Panc1 (cell line): ENCODE measurements at regions not wholly inside any gene's neighbourhood (a gene's known extent, or its start where the extent isn't known, plus 50 kb on each side); places are given as distances from the start of the nearest gene placed in this dataset.
"Not testable (repeated sequence)": the region's sequence is repeated elsewhere in the genome, so short reads cannot be mapped to it uniquely, and the experiment has no call there.

ENCODE experiments used
- CTCF ChIP-seq: fragments of 450-650 bp; IDR thresholded peaks from 2 replicates; pipeline ENCODE4 v1.5.1; 2017; ENCODE audit warnings: mild to moderate bottlenecking
- POLR2AphosphoS5 ChIP-seq: IDR thresholded peaks from 2 replicates; pipeline ENCODE4 v1.6.1; 2012; ENCODE audit warnings: mild to moderate bottlenecking, low read depth, low read length, moderate library complexity
- SIN3A ChIP-seq: IDR thresholded peaks from 2 replicates; pipeline ENCODE4 v1.6.1; 2012; ENCODE audit warnings: low read depth, mild to moderate bottlenecking, low read length, moderate library complexity, borderline replicate concordance; ENCODE audit not compliant: insufficient read depth
- TCF7L2 ChIP-seq: IDR thresholded peaks from 2 replicates; pipeline ENCODE4 v1.6.1; 2011; ENCODE audit warnings: mild to moderate bottlenecking, low read depth, low read length, inconsistent platforms
- TF ChIP-seq, protein P1 (sequence below), 2 experiments: IDR thresholded peaks; 2 replicates each; pipeline ENCODE4 v1.6.1; 2011 to 2012; ENCODE audit warnings: low read depth in 2 of 2, control low read depth in 1 of 2, low read length in 1 of 2, mild to moderate bottlenecking in 1 of 2, moderate library complexity in 1 of 2; ENCODE audit not compliant: insufficient read depth in 1 of 2

DNA sequence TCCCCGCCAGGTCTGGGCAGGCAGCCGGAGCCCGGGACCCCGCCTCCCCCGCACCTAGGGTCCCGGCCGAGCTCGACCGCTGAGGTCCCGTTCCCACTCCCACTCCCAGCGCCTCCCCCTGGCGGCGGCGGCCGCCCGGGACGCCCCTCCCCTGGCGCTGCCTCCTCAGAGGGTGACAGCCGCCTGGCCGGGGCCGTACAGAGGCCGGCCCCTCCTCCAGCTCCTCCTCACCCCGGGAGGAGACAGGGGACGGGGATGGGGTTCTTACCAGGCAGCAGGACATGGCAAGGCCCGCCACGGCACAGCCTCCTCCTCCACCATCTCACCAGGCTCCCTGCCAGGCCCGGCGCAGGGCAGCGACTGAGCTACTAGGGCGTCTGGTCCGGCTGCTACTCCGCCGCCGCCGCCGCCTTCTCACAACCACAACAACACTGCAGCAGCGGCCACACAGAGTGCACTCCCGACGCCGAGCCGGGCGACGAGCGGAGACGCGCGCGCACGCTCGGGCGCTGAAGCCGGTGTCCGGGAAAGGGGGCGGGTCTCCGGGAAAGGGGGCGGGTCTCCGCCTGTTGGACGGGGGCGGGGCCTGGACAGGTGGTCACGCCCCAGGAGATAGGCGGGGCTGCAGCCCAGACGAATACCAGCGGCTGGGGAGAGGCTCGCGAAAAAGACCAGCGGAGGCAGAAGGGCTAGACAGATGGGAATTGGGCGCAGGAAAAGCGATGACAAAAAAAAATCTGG lies 115.4 kb downstream of the POTEB3 start:
- not testable (repeated sequence) for TF ChIP-seq CTCF, POLR2AphosphoS5, TCF7L2, SIN3A
- TF ChIP-seq, protein P1, sequence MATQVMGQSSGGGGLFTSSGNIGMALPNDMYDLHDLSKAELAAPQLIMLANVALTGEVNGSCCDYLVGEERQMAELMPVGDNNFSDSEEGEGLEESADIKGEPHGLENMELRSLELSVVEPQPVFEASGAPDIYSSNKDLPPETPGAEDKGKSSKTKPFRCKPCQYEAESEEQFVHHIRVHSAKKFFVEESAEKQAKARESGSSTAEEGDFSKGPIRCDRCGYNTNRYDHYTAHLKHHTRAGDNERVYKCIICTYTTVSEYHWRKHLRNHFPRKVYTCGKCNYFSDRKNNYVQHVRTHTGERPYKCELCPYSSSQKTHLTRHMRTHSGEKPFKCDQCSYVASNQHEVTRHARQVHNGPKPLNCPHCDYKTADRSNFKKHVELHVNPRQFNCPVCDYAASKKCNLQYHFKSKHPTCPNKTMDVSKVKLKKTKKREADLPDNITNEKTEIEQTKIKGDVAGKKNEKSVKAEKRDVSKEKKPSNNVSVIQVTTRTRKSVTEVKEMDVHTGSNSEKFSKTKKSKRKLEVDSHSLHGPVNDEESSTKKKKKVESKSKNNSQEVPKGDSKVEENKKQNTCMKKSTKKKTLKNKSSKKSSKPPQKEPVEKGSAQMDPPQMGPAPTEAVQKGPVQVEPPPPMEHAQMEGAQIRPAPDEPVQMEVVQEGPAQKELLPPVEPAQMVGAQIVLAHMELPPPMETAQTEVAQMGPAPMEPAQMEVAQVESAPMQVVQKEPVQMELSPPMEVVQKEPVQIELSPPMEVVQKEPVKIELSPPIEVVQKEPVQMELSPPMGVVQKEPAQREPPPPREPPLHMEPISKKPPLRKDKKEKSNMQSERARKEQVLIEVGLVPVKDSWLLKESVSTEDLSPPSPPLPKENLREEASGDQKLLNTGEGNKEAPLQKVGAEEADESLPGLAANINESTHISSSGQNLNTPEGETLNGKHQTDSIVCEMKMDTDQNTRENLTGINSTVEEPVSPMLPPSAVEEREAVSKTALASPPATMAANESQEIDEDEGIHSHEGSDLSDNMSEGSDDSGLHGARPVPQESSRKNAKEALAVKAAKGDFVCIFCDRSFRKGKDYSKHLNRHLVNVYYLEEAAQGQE (IDR thresholded peaks at IDR 0.05; ENCODE audit: insufficient read depth in 1 of 2, low read depth in 2 of 2, low read length in 1 of 2), result not testable (repeated sequence)
